Activated CD8-positive, alpha-beta memory T cell treated with anti-CD3 and anti-CD28 coated beads, Interleukin-2, amount 50 U/mL, for 1 hour (primary cell): ENCODE measurements at regions not wholly inside any gene's neighbourhood (a gene's known extent, or its start where the extent isn't known, plus 50 kb on each side); places are given as distances from the start of the nearest gene placed in this dataset.
A peak's percentile ranks its signal among the peaks of the same experiment; 100 is the strongest.
"Not testable (repeated sequence)": the region's sequence is repeated elsewhere in the genome, so short reads cannot be mapped to it uniquely, and the experiment has no call there.

Experiments
- DNase-seq: peaks from one replicate; pipeline ENCODE4 v3.0.0-alpha.2; 2020; ENCODE audit errors: extremely low read depth

GRCh38 chr9:78438211-78438610 is 141.3 kb downstream of the PSAT1 start:
- no peak for DNase-seq

GRCh38 chr9:78438780-78439179 is 141.9 kb downstream of the PSAT1 start:
- DNase-seq = no peak

- peak; percentile 1 for DNase-seq
Measured at GRCh38 chr9:78439190-78439865, 142.4 kb downstream of the PSAT1 start.

GRCh38 chr9:78439866-78440830 is 143.2 kb downstream of the PSAT1 start:
- no peak for DNase-seq

- DNase-seq = no peak
Measured at GRCh38 chr9:78441396-78441795, 144.5 kb downstream of the PSAT1 start.

GRCh38 chr9:78441822-78442431 is 145.0 kb downstream of the PSAT1 start:
- no peak for DNase-seq

GRCh38 chr9:78442577-78442976 is 145.7 kb downstream of the PSAT1 start:
- not testable (repeated sequence) for DNase-seq

- no peak for DNase-seq
Measured at GRCh38 chr9:78443946-78444345, 147.0 kb downstream of the PSAT1 start.

- no peak for DNase-seq
Measured at GRCh38 chr9:78448960-78449673, 152.2 kb downstream of the PSAT1 start.

- no peak for DNase-seq
Measured at GRCh38 chr9:78453450-78453849, 156.5 kb downstream of the PSAT1 start.

GRCh38 chr9:78462611-78463010 is 165.7 kb downstream of the PSAT1 start:
- no peak for DNase-seq

GRCh38 chr9:78463750-78464149 is 166.8 kb downstream of the PSAT1 start:
- no peak for DNase-seq

- no peak for DNase-seq
Measured at GRCh38 chr9:78468231-78468630, 171.3 kb downstream of the PSAT1 start.

- no peak for DNase-seq
Measured at GRCh38 chr9:78468974-78469576, 172.2 kb downstream of the PSAT1 start.

GRCh38 chr9:78470216-78470615 is 173.3 kb downstream of the PSAT1 start:
- DNase-seq = no peak

- no peak for DNase-seq
Measured at GRCh38 chr9:78470741-78471140, 173.8 kb downstream of the PSAT1 start.

GRCh38 chr9:78472111-78472510 is 175.2 kb downstream of the PSAT1 start:
- no peak for DNase-seq

- no peak for DNase-seq
Measured at GRCh38 chr9:78479441-78479840, 182.5 kb downstream of the PSAT1 start.

GRCh38 chr9:78486661-78487060 is 189.7 kb downstream of the PSAT1 start:
- DNase-seq = no peak

- no peak for DNase-seq
Measured at GRCh38 chr9:78490231-78490630, 193.3 kb downstream of the PSAT1 start.

GRCh38 chr9:78491402-78491801 is 194.5 kb downstream of the PSAT1 start:
- DNase-seq = no peak
